IPS-NIHi7 (cell line): ENCODE measurements at regions not wholly inside any gene's neighbourhood (a gene's known extent, or its start where the extent isn't known, plus 50 kb on each side); places are given as distances from the start of the nearest gene placed in this dataset.

ENCODE experiments used
- DNase-seq: peaks from one replicate; pipeline ENCODE4 v3.0.0; 2012; ENCODE audit warnings: mixed read lengths; ENCODE audit errors: extremely low spot score

- no peak for DNase-seq
Observed at GRCh38 chr16:86682219-86682904, 104.0 kb downstream of the FOXL1 start.

GRCh38 chr16:86683441-86684194, 105.3 kb downstream of the FOXL1 start:
- no peak for DNase-seq

DNA sequence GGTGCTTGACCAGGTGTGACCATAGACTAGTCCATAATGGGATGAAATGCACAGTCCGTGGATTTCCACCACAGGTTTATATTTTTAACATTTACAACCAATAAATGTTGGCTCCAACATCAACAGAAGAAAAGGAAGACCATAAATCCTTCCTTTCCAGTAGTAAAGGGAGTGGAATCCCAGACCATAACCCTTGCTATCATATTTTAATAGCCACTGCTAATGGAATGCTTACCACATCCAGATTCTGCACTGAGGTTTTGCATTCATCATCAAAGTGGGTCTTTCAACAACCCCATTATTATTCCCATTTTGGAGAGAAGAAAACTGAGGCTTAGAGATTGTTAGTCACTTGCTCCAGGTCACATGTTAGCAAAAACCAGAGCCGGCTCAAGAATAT, 106.7 kb downstream of the FOXL1 start:
- no peak for DNase-seq

- DNase-seq: no peak
Observed at GRCh38 chr16:86690970-86691369, 112.6 kb downstream of the FOXL1 start.

- no peak for DNase-seq
Observed at GRCh38 chr16:86692426-86692825, 114.1 kb downstream of the FOXL1 start.

DNA sequence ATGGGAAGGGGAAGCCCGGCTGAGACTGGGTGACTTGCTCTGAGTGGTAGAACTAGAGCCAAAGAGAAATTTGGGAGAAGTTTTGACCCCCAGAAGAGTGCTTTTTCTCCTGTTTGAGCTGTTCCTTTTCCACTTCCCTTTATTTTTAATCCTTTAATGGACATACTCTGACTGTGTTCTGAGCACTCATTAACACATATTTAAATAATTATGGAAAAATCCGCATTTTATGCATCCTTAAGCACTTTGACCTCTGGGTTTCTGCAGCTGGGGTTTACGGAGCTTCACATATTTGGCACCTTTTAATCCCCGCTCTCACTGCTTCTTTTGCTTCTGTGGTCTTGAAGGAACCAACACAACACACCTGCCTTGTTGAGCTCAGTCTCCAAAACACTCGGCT, 114.7 kb downstream of the FOXL1 start:
- DNase-seq: no peak

DNA sequence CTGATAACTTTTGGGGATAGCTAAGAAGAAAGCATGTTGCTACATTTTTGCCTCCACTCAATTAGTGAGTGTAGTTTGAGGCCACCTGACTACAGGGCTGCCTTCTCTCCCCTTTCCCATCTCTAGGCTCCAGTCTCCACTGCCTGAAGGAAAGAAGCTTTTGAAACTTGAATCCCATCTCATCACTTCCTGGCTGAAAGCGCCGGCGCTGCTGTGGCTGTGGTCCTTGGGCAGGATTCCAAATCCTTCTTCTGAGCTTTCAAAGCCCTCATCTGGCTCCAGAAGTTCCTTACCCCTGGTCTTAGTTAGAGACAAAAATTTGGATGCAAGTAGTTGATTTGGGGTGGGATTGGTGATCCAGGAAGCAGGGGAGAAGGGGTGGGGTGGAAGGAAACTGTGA, 119.4 kb downstream of the FOXL1 start:
- DNase-seq: no peak

DNA sequence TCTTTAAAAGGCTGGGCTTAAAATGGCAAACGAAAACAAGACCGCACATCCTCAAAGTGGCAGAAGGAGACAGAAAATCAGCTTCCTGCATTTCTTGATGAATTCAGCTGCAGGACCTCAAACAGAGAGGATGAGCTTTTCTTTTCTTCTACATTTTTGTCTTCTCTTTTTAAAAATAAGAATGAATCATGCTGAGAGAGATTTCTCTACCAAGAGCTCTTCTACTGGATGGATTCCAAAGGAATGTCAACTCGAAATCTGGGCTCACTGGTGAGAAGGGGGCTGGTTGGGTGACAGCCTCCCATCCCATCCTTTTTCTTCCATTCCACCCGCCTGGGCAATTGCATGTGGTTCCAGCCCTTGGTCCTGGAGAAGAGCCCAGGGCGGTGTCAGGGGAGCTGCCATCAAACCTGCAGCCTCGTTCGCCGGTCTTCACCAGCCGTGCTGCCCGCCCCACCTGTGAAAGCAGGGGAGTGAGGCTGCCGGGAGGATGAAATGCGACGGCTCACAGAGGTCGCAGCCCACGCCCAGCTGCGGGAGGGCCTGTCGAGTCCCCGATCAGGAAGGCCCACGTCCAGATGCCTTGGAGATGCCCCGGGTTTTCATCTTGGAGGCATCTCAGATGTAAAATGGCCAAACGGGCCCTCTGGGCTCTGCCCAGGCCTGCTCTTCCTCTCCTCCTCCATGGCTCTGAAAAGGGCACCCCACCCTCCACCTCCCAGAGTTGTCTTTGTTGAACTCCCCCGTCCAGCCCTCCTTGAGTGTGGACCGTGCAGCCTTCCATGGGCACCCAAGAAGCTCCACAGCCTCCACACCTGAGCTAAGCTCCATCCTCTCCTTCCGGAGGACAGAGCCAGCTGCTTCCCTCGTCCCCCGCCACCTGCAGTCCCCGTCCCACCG, 121.9 kb downstream of the FOXL1 start:
- DNase-seq: no peak

DNA sequence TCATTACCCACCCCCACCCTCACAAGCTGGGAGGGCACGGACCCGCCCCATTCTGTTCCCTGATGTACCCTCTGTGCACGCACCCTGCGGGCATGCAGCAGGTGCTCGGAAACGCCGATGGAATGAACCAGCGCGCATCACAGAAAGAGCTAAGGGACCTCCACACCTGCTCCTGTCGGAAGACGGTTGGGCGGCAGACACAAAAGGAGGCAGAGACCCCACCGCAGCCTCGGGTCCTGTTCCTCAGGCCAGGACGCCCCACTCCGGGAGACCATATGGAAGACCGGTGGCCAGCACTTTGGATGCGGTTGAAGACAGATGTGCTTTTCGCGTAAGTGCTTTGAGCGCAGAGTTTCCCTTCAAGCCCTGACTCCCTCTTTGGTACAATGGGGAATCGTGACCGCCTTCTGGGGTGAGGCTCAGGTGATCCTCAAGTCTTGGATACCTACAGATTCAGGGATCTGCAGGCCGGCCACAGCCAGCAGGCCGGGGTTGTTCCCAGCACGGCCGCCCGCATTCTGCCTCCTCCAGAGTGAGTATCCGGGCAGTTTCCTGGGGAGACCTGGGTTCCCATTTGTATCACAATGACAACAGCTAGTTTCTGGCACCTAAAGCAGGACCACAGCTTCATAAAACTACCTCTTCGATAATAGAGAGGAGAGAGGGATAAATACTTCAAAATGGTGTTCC, 123.1 kb downstream of the FOXL1 start:
- DNase-seq: no peak

- DNase-seq: no peak
Observed at GRCh38 chr16:86702824-86703588, 124.7 kb downstream of the FOXL1 start.

- DNase-seq: no peak
Observed at GRCh38 chr16:86704516-86704915, 126.2 kb downstream of the FOXL1 start.

DNA sequence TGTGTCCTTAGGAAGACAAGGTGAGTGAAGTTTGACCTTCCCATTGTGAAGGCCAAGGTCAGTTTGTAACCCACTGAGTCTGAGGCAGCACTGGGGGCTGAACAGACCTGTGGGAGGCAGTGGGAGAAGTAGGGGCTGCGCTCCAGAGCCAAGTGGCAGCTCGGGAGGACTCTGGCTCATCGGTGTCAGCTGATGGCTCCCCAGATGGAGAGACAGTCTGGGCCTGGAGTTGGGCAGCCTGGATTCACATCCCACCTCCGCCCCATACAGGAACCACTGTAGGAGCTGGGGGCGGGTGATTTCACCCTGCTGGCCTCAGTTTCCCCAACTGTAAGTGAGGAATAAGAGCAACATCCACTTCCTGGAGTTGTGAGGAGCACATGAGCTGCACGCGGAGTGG, 128.4 kb downstream of the FOXL1 start:
- DNase-seq: no peak

DNA sequence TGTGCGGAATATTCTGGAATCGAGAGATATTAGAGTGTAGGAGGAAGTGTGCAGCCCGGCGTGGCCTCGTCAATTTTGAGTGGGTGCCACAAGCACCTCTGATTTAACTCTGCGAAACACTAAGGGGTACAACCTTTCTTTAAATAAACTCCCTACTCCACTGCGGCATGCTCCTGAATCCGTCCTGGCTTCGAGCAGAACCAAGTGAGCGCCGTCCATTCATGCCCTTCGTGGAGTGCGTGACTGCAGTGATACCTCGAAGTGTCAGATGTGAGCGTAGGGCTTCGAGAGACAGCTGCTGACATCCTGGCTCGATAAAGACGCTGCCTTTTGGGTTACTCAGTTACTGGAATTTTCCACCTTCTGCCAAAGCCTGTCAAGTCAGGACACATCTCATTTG, 128.8 kb downstream of the FOXL1 start:
- DNase-seq: no peak

GRCh38 chr16:86707581-86707980, 129.2 kb downstream of the FOXL1 start:
- no peak for DNase-seq

- DNase-seq: no peak
Observed at GRCh38 chr16:86708431-86708830, 130.1 kb downstream of the FOXL1 start.

DNA sequence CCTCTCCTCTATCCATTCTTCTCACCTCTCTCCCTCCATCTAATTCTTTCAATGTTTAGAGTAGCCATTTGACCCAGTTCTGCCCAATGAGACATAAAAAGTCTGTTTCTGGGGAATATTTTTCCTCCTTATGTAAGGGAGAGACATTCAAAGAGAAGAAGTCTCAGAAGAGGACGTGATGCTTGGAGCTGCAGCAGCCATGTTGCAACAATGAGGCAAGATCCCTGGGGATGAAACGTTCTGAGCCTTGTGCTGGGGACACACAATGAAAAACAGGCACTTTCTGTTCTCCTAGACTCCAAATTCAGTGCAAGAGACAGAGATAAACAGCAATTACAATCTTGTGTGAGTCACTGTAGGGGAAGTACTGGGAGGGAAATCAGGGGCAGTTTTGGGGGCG, 130.8 kb downstream of the FOXL1 start:
- no peak for DNase-seq

GRCh38 chr16:86709902-86710601, 131.7 kb downstream of the FOXL1 start:
- DNase-seq: no peak

DNA sequence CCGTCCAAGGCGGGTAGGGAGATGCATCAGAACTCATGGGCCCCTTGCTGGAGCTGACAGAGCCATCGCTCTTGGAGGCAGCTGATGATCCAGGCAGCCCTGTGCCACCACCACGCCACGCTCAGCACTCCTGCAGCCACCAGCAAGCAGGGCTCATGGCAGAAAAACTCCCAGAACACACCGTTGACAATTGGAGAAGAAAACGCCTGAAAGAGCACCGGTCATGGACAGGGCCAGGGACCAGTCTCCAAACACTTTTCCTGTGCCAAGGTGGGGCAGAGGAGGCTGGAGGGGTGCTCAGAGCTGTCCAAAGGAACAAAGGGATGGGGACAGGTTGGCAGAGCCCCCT, 132.2 kb downstream of the FOXL1 start:
- DNase-seq: no peak

- no peak for DNase-seq
Observed at GRCh38 chr16:86712158-86713009, 134.0 kb downstream of the FOXL1 start.
